Stimulated activated CD4-positive, alpha-beta T cell treated with anti-CD3 and anti-CD28 coated beads, Interleukin-1b, Interleukin-23, amount 100 ng/mL, for 48 hours (primary cell): ENCODE measurements at regions not wholly inside any gene's neighbourhood (a gene's known extent, or its start where the extent isn't known, plus 50 kb on each side); places are given as distances from the start of the nearest gene placed in this dataset.

Experiments used
- DNase-seq: peaks from one replicate; pipeline ENCODE4 v3.0.0-alpha.2; 2020

DNA sequence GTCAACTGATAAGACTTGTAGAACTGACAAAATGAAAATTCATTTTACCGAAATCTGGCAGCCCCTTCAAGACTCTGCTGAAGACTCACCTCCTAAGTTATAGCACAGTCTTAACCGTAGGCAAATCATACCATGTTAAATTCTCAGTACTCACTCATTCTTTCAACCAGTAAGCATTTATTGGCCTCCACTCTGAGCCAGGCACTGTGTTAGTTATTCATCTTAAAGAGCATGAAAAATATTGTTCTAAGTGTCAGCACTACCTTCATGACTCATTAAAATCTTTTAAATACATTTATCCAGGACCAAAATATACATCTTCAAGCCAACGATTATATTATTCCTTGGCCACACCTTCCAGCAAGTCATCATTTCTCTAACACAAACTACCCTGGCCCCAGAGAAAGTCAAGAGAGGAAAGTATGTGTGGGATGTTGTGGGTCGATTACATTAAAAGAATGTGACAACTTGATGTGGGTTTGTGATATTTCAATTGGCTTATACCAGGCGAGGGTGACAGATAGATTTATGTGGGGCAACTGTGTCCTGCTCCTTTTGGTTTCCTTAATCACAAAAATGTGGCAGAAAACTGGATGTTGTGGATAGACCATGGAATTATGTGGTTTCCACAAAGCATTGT lies 55.0 kb downstream of the TMEM30B start:
- DNase-seq: no peak

DNA sequence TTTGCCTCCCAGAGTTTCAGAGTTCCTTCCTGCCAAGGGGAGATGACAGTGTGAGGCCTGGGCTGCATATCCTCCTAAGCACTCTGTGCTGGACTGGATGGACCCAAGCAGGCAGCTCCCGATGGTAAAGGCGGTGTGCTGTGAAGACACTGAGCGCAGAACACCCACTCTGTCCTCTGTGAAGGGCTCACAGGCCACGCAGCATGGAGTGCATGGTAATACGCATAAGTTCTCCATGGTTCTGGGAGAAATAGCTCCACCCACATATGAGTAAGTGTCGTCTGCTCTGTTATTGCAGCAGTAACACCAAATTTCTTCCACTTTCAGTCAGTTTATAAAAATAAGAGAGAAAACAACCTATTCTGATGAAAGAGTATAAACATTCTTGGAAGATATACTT lies 55.8 kb downstream of the TMEM30B start:
- DNase-seq: no peak

DNA sequence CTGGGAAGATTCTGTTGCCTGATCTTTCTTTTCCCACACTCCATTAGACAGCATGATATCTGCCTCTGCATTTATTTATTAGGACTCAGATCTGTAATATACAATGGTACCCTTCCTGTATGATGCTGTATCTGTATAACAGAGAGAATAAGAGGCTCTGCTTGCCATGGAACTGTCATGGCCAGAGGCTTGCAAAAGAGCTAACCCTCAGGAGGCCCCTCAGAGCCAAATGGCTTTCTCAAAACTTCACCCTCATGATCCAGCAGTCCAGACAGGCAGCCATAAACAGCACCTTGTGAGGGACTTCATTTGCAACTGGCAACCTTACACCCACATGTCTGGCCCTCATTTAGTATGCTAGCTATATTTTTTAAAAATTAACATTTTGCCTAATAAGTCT lies 57.6 kb downstream of the TMEM30B start:
- no peak for DNase-seq

DNA sequence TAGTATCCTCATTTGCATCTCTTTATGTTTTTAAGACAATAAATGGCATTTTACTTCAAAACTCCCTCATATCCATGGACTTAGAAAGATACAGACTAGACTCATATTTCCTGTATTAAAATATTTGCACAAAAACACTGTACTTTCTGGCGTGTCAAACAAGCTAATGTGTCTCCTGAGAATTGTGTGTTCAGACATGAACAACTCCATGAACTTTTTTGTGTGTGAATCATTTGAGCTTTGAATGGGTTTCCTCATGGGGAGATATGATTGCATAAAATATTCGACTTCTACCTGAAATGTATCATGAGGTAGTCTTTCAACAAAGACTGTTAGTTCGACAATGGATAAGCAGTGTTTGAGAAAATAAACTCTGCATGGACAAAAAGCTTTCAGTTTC lies 58.8 kb downstream of the TMEM30B start:
- DNase-seq: no peak

DNA sequence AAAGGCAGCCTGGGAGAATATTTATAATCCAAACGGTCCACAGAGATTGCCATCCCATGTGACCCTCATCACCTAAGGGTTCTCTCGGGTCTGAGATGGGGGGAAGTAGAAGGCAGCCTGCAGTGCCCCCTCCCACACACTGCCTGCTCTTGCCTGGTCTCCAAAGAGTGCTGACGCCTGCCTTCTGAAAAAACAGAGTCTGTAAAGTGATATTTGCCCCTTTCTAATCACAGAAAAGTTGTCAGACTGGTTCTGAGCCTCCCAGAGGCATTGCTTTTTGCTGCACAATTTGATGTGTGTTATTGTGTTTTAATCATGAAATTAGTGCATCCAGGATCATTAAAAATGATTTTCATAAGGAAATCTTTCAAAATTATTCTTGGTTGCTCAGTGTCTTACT lies 59.2 kb downstream of the TMEM30B start:
- DNase-seq: no peak

DNA sequence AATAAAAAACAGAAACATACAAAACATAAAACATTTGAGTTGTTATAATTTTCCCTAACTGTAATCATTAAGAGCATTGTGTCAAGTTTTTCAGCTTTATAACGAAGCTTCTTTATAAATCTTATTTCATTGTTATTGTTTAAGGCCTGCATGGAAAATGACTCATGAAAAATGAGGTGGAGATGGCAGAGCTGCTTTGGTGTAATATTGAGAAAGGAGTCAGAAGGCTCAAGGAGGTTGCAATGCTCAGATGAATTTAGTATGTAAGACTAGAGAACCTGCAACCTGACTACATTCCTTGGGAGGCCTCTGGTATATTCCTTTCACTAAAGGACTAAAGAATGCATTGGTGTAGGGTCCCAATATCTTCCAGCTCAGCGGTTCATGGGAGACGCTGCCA lies 61.5 kb downstream of the TMEM30B start:
- DNase-seq: no peak

DNA sequence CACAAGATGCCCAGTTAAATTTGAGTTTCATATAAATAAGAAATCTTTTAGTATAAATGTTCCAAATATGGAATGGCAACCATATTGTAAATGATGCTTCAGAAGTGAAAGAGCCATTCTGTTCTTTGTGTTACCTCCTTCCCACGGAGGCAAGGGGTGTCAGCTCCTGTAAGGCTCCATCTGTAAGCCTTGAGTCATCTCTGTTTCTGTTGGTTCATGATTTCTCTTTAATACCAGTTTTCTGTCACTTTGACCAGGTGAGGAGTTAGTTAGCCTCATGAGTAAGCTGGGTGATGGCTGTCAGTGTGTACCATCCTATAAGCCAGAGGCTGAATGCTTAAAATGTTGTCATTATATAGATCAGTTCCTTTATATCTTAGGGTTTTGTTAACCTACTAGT lies 61.9 kb downstream of the TMEM30B start:
- DNase-seq: peak; percentile 22

DNA sequence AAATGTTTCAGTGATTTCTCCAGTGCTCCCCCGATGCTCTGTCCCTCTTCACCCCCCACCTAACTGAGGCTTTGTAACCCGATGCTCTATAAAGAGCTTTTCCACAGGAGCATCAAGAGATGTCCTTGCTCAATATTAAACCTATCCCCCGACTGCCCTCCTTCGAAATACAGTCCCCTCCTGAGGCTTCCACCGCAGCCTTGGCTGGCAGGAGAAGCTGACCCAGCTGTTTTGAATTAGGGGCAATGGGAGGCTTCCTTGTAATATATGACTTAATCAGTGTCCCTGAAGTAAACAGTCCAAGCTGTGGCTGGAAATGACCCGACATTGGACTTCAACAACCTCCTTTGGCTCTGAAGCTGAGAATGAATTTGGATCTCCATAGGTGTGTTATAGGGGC lies 62.4 kb downstream of the TMEM30B start:
- DNase-seq: no peak

DNA sequence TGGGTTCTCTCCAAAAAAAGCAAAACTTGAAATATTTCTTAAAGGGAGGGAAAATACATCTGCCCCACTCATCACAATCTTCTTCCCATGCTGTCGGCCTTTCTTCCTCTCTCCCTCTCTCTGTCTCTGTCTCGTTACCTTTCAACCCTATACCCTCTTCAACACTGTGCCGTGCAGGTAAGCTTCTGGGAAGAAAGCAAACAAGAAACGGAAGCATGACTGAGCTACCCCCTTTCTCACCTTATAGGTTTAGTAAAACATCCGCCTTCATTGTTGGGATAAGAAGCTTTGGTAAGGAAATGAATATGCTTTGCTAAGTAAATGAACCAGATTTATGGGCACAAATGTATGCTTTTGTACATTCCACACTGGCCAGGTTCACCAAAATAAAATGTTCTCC lies 63.0 kb downstream of the TMEM30B start:
- no peak for DNase-seq

DNA sequence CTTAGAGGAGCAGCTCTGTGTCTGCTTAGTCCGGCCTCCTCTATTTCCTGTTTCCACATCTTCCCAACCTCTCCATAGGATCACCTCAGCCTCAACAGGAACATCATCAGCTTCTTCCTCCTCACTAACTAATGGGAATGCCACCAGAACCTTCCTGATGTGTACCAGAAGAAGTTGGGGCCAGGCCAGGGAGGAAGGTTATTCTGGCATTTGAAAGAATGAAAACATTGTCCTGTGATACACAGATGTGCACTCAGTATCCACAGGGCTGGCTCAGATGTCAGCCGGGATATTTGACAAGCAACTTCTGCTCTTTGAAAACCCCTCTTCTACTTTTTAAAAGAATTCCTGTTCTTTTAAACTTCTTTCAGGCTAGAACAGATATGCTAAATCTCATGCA lies 63.6 kb downstream of the TMEM30B start:
- no peak for DNase-seq

DNA sequence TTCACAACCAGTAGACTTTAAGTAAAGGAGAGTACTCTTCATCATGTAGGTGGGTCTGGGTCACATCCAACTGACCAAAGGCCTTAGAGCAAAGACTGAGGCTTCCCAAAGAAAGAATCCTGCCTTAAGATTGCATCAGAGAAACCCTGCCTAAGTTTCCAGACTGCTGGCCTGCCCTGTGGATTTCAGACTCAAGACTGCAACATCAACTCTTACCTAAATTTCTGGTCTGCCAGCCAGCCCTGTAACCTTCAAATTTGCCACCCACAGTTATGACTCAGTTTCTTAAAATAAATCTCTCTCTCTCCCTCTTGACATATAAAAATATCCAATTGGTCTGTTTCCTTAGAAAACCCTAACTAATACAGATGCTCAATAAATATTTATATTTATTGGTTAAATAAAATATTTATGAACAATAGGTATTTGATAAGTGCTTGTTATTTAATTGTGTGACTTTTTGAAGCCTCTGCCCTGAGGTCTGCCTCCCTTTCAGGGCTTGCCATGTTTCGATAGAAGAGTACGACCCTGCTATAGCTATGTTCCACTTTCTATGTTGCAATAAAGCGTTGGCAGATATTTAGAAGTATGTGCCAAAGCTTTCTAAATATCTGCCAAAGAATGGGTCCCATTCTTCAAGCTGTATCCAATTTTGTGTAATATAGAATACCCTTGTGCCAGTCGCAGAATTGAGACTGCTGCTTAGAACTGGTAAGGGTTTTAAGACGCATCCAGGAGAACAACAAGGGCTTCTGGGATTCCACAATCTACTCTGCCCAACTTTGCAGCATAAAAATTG lies 65.7 kb downstream of the TMEM30B start:
- DNase-seq: no peak

DNA sequence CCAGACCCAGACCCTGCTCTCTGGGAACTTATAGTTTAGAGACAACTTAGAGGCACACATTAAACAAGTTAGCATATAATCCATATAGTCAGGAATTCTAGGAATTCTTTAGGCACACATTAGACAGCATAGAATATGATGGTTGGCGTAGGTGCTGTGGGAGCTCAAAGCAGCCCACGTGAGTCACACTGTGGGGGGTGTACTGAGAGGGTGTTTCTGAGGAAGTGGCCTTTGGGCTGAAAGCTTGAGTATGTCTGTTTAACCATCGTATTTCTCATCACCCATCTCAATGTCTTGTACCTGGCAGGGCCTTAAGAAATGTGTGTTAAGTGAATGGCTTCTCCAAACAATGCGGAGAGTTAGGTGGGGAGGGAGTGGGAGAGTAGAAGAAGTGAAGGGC lies 67.2 kb downstream of the TMEM30B start:
- DNase-seq: no peak

DNA sequence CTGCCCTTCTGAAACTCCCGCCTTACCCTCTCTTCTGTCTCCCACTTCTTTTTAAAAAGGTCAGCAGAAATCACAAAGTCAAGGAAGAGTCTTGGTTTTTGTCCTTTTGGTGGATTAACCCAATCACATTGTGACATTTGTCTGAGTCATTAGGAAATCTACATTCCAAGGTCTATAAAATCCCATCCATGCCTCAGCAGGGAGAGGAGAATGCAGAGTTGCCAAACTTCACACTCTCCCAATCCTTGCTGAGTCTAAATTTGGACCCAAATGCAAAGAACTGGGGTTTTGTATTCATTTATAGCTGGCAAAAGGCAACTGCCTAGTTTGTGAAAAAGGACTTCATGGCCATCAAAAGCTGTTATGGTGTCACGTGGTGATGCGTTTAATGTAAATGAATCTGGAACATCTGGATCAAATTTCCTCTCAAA lies 67.9 kb downstream of the TMEM30B start:
- no peak for DNase-seq

DNA sequence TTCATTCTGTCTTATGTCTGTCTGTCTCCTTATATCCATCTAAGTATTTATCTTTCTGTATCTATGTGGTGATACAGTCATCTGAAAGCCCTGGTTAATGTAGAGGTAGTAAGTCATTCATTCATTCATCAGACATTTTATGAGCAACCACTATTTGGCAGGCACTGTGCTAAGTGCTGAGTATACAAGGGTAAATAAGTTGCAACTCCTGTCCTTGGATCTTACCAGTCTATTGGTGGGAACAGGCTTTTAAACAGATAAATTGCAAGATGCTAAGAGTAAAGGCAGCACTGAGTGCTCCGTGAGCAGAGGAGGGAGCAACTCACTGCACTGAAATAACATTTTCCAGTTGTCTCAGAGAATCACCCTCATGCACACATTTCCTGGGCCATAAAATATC lies 68.6 kb downstream of the TMEM30B start:
- no peak for DNase-seq

DNA sequence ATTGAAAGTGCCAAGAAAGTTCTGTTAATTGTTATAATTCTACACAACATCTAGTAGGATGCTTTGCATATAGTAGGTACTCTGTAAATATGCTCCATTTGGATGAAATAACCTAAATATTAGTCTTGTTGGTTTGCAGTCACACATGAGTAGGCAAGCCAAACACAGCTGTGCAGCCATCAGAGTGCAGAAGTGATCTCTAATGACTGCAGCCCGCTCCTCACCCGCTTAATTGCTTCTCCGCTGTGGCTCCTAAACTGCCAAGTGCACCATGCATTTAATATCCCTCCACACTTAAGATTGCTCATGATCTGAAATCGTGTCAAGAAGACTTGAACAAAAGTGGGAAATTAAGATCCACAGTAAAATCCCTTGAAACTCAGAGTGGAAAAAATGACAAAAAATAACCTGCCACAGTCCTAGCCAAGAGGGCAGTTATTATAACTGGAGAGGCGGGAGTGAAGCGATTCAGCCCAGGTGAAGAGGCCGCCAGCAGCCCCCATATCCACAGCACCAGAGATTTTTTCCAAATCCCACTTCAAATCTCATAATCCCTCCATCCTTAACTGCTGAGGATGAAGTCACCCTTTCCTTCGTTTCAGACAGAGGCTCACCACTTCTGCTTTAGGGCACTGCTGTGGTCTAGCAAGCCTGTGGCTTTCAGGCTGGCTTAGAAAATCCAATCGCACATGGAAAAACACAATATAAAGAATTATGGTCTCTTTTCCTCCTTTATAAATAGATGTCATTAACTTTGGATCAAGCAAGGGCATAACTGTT lies 69.5 kb downstream of the TMEM30B start:
- DNase-seq: no peak

DNA sequence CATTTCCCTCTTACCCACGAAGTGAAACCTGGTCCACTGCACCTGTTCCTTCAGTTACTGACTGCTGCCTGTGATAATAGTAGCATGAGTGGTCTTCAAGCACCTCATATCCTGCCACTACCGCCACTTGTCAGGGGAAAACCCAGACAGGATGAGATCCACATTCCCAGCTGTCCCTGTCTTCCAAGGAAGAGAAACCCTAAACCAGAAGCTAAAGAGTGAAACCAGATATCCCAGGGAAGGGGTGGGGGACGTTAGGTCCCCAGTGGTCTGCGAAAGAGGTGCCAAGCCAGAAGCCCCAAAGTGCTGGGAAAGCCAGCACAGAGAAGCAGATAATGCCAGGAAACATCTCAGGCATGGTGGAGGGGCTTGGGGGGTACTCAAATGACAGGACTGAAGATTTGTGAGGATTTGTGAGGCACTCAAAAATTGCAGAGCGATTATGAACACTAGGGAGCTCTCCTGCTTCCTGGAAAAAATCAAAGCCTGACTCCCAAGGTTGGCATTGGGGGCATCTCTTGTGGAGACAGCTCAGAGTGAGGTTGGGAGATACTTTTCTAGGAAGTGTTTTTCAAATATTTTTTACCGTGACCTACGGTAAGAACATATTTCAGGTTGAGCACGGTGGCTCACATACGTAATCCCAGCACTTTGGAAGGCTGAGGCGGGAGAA lies 77.9 kb downstream of the TMEM30B start:
- DNase-seq: no peak

DNA sequence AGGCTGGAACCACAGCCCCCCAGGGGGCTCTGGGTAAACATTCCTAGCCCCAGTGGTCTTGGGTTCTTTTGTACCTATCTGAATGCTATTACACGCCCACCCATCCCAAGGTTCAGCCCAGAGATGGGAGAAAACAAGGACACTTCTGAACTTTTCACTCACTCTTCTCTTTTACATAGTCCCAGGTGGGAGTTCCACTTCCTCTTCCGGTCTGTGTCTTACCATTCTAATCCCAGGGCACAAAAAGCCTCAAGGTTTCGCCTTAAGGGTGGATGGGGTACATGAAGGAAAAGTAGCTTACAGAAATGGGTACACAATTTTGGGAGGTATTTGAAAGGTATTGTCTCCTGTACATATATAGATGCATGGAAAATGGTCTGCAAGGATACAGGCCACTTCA lies 79.0 kb downstream of the TMEM30B start:
- DNase-seq: no peak

DNA sequence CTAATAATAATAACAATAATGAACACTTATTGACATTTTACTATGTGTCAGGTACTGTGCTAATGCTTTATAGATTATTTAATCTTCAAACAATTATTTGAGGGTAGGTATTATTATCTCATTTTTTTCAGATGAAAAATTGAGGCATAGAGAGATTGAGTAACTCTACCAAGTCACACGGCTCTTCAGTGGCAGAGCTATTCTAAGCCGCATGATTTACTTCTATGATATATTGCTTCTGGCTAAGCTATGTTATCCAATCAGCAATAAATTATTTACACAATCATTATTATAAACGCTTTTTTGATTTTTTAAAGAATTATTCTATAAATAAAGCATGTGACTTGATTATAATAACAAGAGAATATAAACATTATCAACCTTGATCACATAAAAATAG lies 80.0 kb downstream of the TMEM30B start:
- no peak for DNase-seq

DNA sequence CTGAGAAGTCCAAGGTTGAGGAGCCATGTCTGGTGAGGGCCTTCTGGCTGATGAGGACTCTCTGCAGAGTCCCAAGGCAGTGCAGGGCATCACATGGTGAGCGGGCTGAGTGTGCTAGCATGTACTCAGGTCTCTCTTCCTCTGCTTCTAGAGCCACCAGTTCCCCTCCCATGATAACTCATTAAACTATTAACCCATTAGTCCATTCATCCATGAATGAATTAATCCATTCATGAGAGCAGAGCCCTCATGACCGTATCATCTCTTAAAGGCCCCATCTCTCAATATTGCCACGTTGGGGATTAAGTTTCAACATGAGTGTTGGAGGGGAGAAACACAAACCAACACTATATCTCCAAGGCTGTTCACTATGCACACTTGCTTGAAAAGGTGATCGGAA lies 83.7 kb downstream of the TMEM30B start:
- DNase-seq: no peak

DNA sequence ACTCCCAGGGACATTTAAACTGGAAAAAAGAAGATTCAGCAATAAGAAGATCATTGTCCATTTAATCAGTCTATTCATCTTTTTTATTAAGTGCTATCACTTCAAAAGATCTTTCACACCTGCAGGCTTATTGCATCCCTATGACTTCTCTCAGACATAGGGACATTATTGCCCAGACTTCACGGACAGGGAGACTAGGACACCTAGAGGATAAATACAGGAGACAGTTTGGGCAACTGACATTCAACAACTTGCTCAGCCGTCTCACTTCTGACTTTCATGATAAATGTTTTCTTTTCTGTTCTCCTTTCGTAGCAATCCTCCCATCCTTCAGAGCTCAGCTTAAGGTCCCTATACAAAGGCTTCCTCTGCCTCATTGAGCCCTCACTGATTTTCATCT lies 84.3 kb downstream of the TMEM30B start:
- no peak for DNase-seq

DNA sequence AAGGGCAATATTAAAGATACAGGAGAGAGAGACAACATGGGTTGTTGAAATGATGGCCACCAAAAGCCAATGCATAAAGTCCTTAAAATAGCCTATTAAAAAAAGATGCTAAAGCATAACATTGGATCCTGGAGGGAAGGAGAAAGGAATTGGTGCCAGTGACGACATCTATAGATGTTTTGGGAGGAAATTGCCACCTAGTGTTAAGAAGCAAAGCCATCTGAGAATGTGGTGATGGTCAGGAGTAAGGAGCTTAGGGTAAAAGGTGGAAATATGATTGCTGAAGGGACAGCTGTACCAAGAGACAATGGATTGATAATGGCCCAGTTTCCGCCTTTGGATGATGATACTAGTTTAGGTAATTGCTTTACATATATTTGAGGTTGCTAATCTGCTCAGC lies 85.1 kb downstream of the TMEM30B start:
- DNase-seq: no peak

DNA sequence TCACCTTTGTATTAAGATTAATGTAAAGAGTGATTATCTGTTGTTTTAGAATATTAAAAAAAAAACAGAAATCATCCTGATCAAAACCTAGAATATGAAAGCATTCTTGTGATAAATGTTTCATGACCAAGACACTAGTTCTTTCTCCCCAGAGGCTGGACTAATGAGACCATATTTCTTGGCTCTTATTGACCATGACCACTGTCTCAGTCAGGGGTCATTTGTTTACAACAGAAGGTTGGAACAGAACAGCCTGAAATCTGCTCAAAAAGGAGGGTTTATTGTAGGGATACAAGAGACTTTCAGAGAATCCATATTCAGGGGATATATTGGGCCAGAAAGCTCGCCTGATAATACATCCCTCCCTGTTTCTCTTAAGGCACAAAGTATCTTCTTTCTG lies 87.7 kb downstream of the TMEM30B start:
- DNase-seq: no peak

DNA sequence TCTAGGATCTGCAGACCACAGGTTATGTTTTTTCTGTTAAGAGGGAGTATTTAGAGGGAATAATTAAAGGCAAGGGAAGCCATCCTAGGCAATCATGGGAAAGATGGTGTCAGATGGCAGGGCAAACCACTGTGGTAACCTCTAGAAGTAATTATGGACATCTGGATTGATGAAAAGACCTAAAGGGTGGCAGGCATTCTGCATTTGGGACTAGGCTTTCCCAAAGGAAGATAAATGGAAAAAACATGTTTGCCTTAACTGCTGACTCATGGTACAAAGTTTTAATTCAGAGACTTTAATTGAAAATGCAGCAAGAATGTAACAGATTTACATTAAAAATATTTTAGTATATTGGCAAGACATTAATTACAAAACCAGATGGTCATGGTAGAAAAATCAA lies 88.1 kb downstream of the TMEM30B start:
- DNase-seq: no peak

DNA sequence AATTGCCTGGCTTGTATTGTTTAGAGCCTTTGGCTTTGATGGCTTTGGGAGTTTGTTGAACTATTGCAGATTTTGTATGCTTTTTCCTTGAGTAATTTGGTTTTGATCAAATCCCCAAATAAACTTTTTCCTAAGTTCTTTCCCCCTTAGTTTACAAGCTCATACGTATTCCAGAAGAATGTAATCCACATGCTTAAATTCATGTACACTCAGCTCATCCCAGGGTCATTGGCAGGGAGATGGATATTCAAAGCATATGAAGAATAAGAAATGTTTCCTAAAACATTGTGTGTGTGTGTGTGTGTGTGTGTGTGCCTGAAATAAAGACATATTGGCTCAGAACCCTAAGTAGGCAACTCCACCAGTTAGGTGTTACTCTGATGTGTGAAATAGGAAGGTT lies 89.4 kb downstream of the TMEM30B start:
- no peak for DNase-seq
